A549 (cell line): ENCODE measurements at regions not wholly inside any gene's neighbourhood (a gene's known extent, or its start where the extent isn't known, plus 50 kb on each side); places are given as distances from the start of the nearest gene placed in this dataset.
A peak's percentile ranks its signal among the peaks of the same experiment; 100 is the strongest.

ENCODE experiments used
- ATAC-seq, 2 experiments: fragments of 200-7000 bp in 1 of 2; fragments of >200 bp in 1 of 2; cut with Nextera tagmentation in 1 of 2; cut with Tn5 transposase in 1 of 2; 3 replicates each; pipeline versions ENCODE4 v1.8.0 to v1.9.1; 2018 to 2020; ENCODE audit warnings: mild to moderate bottlenecking in 1 of 2, moderate library complexity in 1 of 2
- CTCF ChIA-PET: fragments of 300-600 bp; sonication (Branson Sonifier 250); formaldehyde crosslinking; extraction: SDS; loops from one replicate; lab custom pipeline; 2021; ENCODE audit warnings: antibody characterized with exemption, inconsistent platforms; lab: Yijun Ruan, JAX
- POLR2A ChIA-PET: fragments of 350-600 bp; formaldehyde crosslinking; extraction: SDS; loops from one replicate; lab custom pipeline; 2021; ENCODE audit warnings: antibody characterized with exemption, inconsistent platforms; lab: Yijun Ruan, JAX
- DNase-seq, 2 experiments: peaks; one replicate each; pipeline versions ENCODE4 v3.0.0 to v3.0.0-alpha.2; 2011 to 2016; ENCODE audit warnings: low read depth in 1 of 2, low spot score in 1 of 2
- FAIRE-seq: peaks from 2 replicates; lab custom pipeline; 2011; peaks lifted over from hg19 to GRCh38; lab: Jason Lieb, UNC
- H3K27ac ChIP-seq, 2 experiments: fragments of >200 bp; sonication (Bioruptor Twin); formaldehyde crosslinking; 3 replicates each; pipeline ENCODE4 v1.5.1; 2016 to 2017
- H3K4me1 ChIP-seq: fragments of >200 bp; sonication (Bioruptor Twin); formaldehyde crosslinking; 3 replicates; pipeline ENCODE4 v1.6.1; 2016
- H3K4me2 ChIP-seq: fragments of >200 bp; sonication (Bioruptor Twin); formaldehyde crosslinking; 3 replicates; pipeline ENCODE4 v1.6.1; 2016
- H3K4me3 ChIP-seq: fragments of >200 bp; sonication (Bioruptor Twin); formaldehyde crosslinking; 3 replicates; pipeline ENCODE4 v1.5.1; 2016
- H3K9me3 ChIP-seq: fragments of >200 bp; sonication (Bioruptor Twin); formaldehyde crosslinking; 3 replicates; pipeline ENCODE4 v1.6.1; 2016
- ATOH8 ChIP-seq: fragments of 250-450 bp; sonication (Bioruptor Pico); IDR thresholded peaks from 2 replicates; pipeline ENCODE4 v1.5.0; 2020; ENCODE audit warnings: low read depth, mild to moderate bottlenecking, moderate library complexity
- BCL3 ChIP-seq: fragments of >200 bp; sonication (Bioruptor Twin); formaldehyde crosslinking; IDR thresholded peaks from 3 replicates; pipeline ENCODE4 v1.6.1; 2016
- CBX2 ChIP-seq: fragments of 200-600 bp; sonication (generic); IDR thresholded peaks from 2 replicates; pipeline ENCODE4 v1.6.1; 2016; ENCODE audit warnings: low read depth, mild to moderate bottlenecking, borderline replicate concordance
- CHD4 ChIP-seq: fragments of 200-600 bp; sonication (generic); IDR thresholded peaks from 2 replicates; pipeline ENCODE4 v1.6.1; 2016; ENCODE audit warnings: antibody characterized with exemption, mild to moderate bottlenecking, borderline replicate concordance
- E2F6 ChIP-seq: IDR thresholded peaks from 2 replicates; pipeline ENCODE4 v1.6.1; 2012; ENCODE audit warnings: low read depth, borderline replicate concordance
- ESRRA ChIP-seq: fragments of 150-350 bp; IDR thresholded peaks from 2 replicates; pipeline ENCODE4 v1.6.1; 2014; ENCODE audit warnings: mild to moderate bottlenecking, low read length, borderline replicate concordance
- FOSB ChIP-seq: fragments of 250-450 bp; sonication (Bioruptor Pico); IDR thresholded peaks from 2 replicates; pipeline ENCODE4 v1.5.0; 2020; ENCODE audit warnings: mild to moderate bottlenecking, moderate library complexity
- FOSL2 ChIP-seq, 2 experiments: fragments of 450-650 bp in 1 of 2; fragments of >200 bp in 1 of 2; sonication (Bioruptor Twin) in 1 of 2; formaldehyde crosslinking; IDR thresholded peaks; 2 replicates each; pipeline versions ENCODE4 v1.5.0 to v1.6.1; 2016 to 2020; ENCODE audit warnings: mild to moderate bottlenecking in 1 of 2, moderate library complexity in 1 of 2
- HES2 ChIP-seq: fragments of >200 bp; sonication (Bioruptor Twin); formaldehyde crosslinking; IDR thresholded peaks from 2 replicates; pipeline ENCODE4 v1.6.1; 2016
- HOXA7 ChIP-seq: fragments of 250-450 bp; sonication (Bioruptor Pico); IDR thresholded peaks from 2 replicates; pipeline ENCODE4 v1.5.0; 2020; ENCODE audit warnings: mild to moderate bottlenecking, moderate library complexity
- HOXB5 ChIP-seq: fragments of 250-450 bp; sonication (Bioruptor Pico); IDR thresholded peaks from 2 replicates; pipeline ENCODE4 v1.5.0; 2020; ENCODE audit warnings: mild to moderate bottlenecking, moderate library complexity
- KDM5A ChIP-seq: fragments of 200-600 bp; sonication (generic); IDR thresholded peaks from 2 replicates; pipeline ENCODE4 v1.6.1; 2016; ENCODE audit warnings: antibody characterized with exemption, mild to moderate bottlenecking
- NFE2L2 ChIP-seq: fragments of 150-350 bp; conservative IDR thresholded peaks from 2 replicates; pipeline ENCODE4 v1.6.1; 2014; ENCODE audit warnings: low read length
- NPAS2 ChIP-seq: fragments of 250-450 bp; sonication (Bioruptor Pico); IDR thresholded peaks from 2 replicates; pipeline ENCODE4 v1.8.0; 2022; ENCODE audit warnings: mild to moderate bottlenecking, moderate library complexity, borderline replicate concordance
- POLR2A ChIP-seq: IDR thresholded peaks from 2 replicates; pipeline ENCODE4 v1.6.1; 2012; ENCODE audit warnings: mild to moderate bottlenecking, low read length
- POLR2AphosphoS2 ChIP-seq: conservative IDR thresholded peaks from 2 replicates; pipeline ENCODE4 v1.6.1; 2012; ENCODE audit warnings: low read length, improper control_type of control experiment, inconsistent platforms
- RAD21 ChIP-seq, 2 experiments: fragments of >200 bp in 1 of 2; sonication (Bioruptor Twin) in 1 of 2; formaldehyde crosslinking in 1 of 2; IDR thresholded peaks in 1 of 2; conservative IDR thresholded peaks in 1 of 2; 2 replicates in 1 of 2; 3 replicates in 1 of 2; pipeline ENCODE4 v1.6.1; 2012 to 2018; ENCODE audit warnings: inconsistent platforms in 1 of 2
- RARB ChIP-seq: fragments of 250-450 bp; sonication (Bioruptor Pico); IDR thresholded peaks from 2 replicates; pipeline ENCODE4 v1.8.0; 2021; ENCODE audit warnings: mild to moderate bottlenecking, moderate library complexity
- RCOR1 ChIP-seq: fragments of 150-350 bp; IDR thresholded peaks from 2 replicates; pipeline ENCODE4 v1.6.1; 2014; ENCODE audit warnings: antibody characterized with exemption, low read length, low read depth
- TP53 ChIP-seq: fragments of 250-450 bp; sonication (Bioruptor Pico); IDR thresholded peaks from 2 replicates; pipeline ENCODE4 v1.5.0; 2021; ENCODE audit warnings: mild to moderate bottlenecking, moderate library complexity
- ZFP36 ChIP-seq: fragments of 450-650 bp; IDR thresholded peaks from 2 replicates; pipeline ENCODE4 v1.6.1; 2014; ENCODE audit warnings: borderline replicate concordance; ENCODE audit not compliant: partially characterized antibody
- ZNF302 ChIP-seq: fragments of 250-450 bp; sonication (Bioruptor Pico); IDR thresholded peaks from 2 replicates; pipeline ENCODE4 v1.9.0; 2021; ENCODE audit warnings: inconsistent platforms, mild to moderate bottlenecking, moderate library complexity
- WGBS: methylation state at CpG from one replicate; pipeline ENCODE4 v1.1.6; 2017; ENCODE audit errors: missing lambda C conversion rate; 5-methylcytosine and 5-hydroxymethylcytosine counted together

GRCh38 chr2:189304360-189304759 is 124.8 kb upstream of the COL5A2 start:
- Histone ChIP-seq H3K4me3 (no peak overlapping the region), H3K27ac (0 out of 6 replicates have a peak overlapping the region, but pooled peaks of 1 of the 2 experiments have one; percentile 21), H3K4me2 (no peak overlapping the region), H3K9me3 (no peaks in the 10 kb centered on the region), H3K4me1 (peaks cover 17% of the 10 kb centered on the region; the same call in 2 of the 3 replicates)
- ChIA-PET CTCF (interaction anchor here (0.6 to 0.8 kb wide), 3 partner anchors 35 to 1555 kb away, joined by 3 read pairs; no protein-coding TSS in a partner anchor), POLR2A (interaction anchor here (0.6 kb wide), 1 partner anchor 1100 kb away, joined by 3 read pairs; no protein-coding TSS in a partner anchor)
- DNase-seq: no peak
- 88% methylated on average over 2 of the region's 2 CpGs for WGBS
- TF ChIP-seq POLR2AphosphoS2: no peak
- TF ChIP-seq CBX2: no peak
- TF ChIP-seq TP53 (CRISPR knock-in tag): no peak
- TF ChIP-seq KDM5A: no peak
- no peak for TF ChIP-seq NPAS2 (CRISPR knock-in tag)
- no peak for TF ChIP-seq CHD4
- TF ChIP-seq ATOH8 (CRISPR knock-in tag): no peak
- no peak for TF ChIP-seq HOXB5 (CRISPR knock-in tag)
- ATAC-seq: no peak
- FAIRE-seq: no peak

- Histone ChIP-seq H3K4me2 (no peak overlapping the region), H3K9me3 (no peaks in the 10 kb centered on the region), H3K4me1 (peaks cover 17% of the 10 kb centered on the region; the same call in 2 of the 3 replicates), H3K4me3 (no peak overlapping the region), H3K27ac (peak overlapping the region in 1 of 2 experiments; percentile 7; a peak in 1 of 6 replicates)
- ChIA-PET POLR2A (interaction anchor here (0.6 kb wide), 1 partner anchor 1099 kb away, joined by 3 read pairs; no protein-coding TSS in a partner anchor), CTCF (interaction anchor here (0.6 kb wide), 1 partner anchor 34 kb away, joined by 3 read pairs; no protein-coding TSS in a partner anchor)
- TF ChIP-seq FOSL2 (IDR thresholded peaks at IDR 0.05) (no peak), FOSL2 (CRISPR knock-in tag; IDR thresholded peaks at IDR 0.05) (peak; percentile 41), E2F6 (no peak), HOXA7 (CRISPR knock-in tag) (no peak)
- peak in 1 of 2 experiments; percentile 11 for DNase-seq
- 63% methylated on average over 3 of the region's 3 CpGs for WGBS
- no peak for FAIRE-seq
- peak in 1 of 2 experiments; percentile 44; a peak in 1 of 6 replicates for ATAC-seq
These were observed 125.9 kb upstream of the COL5A2 start for GRCh38 chr2:189305291-189305943.

GRCh38 chr2:189306525-189306924 is 127.0 kb upstream of the COL5A2 start:
- Histone ChIP-seq H3K27ac (no peak overlapping the region), H3K9me3 (no peaks in the 10 kb centered on the region), H3K4me1 (peaks cover 17% of the 10 kb centered on the region; the same call in 2 of the 3 replicates), H3K4me2 (no peak overlapping the region), H3K4me3 (no peak overlapping the region)
- FAIRE-seq (no peak), DNase-seq (no peak), ATAC-seq (no peak)
- ChIA-PET POLR2A (no interaction called here), CTCF (no interaction called here)
- 92% methylated on average over 2 of the region's 2 CpGs for WGBS
- TF ChIP-seq NPAS2 (CRISPR knock-in tag) (no peak), FOSB (CRISPR knock-in tag) (no peak), TP53 (CRISPR knock-in tag) (no peak), ATOH8 (CRISPR knock-in tag) (no peak), POLR2A (no peak), E2F6 (no peak), BCL3 (no peak), RCOR1 (no peak), RARB (CRISPR knock-in tag) (no peak), HES2 (no peak), RAD21 (conservative IDR thresholded peaks at IDR 0.05 in 1 of 2, IDR thresholded peaks at IDR 0.05 in 1 of 2) (no peak), ZFP36 (no peak), ZNF302 (CRISPR knock-in tag) (no peak), ESRRA (no peak), NFE2L2 (no peak)
